BLaER1 treated with 17β-estradiol and CSF1 and Interleukin-3, amounts not matched to agents 10 nM and 100 nM (cell line): ENCODE measurements at regions not wholly inside any gene's neighbourhood (a gene's known extent, or its start where the extent isn't known, plus 50 kb on each side); places are given as distances from the start of the nearest gene placed in this dataset.
"Not testable (repeated sequence)": the region's sequence is repeated elsewhere in the genome, so short reads cannot be mapped to it uniquely, and the experiment has no call there.

Experiments used
- H3K27ac ChIP-seq, 11 experiments: shearing (Covaris generic); formaldehyde crosslinking; 2 replicates each; pipeline ENCODE4 v1.8.1; 2022
- H3K27me3 ChIP-seq, 11 experiments: shearing (Covaris generic); formaldehyde crosslinking; 2 replicates each; pipeline ENCODE4 v1.8.1; 2022
- H3K36me3 ChIP-seq, 11 experiments: shearing (Covaris generic); formaldehyde crosslinking; 2 replicates each; pipeline ENCODE4 v1.8.1; 2022
- H3K4me1 ChIP-seq, 10 experiments: shearing (Covaris generic); formaldehyde crosslinking; 2 replicates each; pipeline ENCODE4 v1.8.1; 2022
- H3K4me2 ChIP-seq, 11 experiments: shearing (Covaris generic); formaldehyde crosslinking; 2 replicates each; pipeline ENCODE4 v1.8.1; 2022
- H3K4me3 ChIP-seq, 10 experiments: shearing (Covaris generic); formaldehyde crosslinking; 2 replicates each; pipeline ENCODE4 v1.8.1; 2022
- H3K9ac ChIP-seq, 11 experiments: shearing (Covaris generic); formaldehyde crosslinking; 2 replicates each; pipeline ENCODE4 v1.8.1; 2022
- H3K9me3 ChIP-seq, 11 experiments: shearing (Covaris generic); formaldehyde crosslinking; replicated peaks in 1 of 11; 2 replicates each; pipeline ENCODE4 v1.8.1; 2022
- H4K20me1 ChIP-seq, 11 experiments: shearing (Covaris generic); formaldehyde crosslinking; 2 replicates each; pipeline ENCODE4 v1.8.1; 2022
- Cebpa-rat ChIP-seq, 11 experiments: shearing (Covaris generic); IDR thresholded peaks; 2 replicates each; pipeline ENCODE4 v1.8.1; 2022

DNA sequence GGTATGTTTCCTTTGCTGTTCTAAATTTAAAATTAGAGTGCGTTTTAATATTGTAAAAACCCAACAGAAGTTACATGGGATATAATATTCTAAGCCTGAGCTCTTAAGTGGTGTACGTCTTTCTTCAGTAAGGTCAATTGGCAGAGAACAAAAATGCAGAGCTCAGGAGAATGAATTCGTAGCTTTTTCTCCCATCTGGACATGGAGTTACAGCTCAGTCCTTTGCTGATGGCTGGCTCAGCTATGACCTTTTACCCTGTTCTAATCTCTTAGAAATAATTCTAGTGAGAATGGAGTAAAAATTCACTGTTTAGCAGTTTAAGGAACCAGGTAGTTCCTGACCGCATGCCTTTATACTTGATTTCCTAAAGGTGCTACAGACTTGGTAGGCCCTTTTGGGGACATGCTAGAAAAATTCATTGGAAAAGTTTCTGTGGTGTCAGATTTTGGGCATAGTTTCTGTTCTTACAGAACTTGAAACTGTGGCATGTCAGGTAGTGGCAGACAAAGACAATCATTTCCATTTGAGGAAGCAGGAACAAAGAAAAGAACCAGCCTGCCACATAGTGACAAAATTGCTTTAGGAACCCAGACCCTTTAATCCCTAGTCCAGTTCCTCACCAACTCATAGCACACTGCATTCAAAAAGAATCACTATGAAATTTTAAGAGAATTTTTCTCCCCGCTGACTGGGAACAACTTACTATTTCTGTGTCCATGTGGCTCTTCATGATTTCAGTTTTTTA lies 566.8 kb upstream of the ZNF804A start:
- H3K9me3 ChIP-seq, result no peaks in the 10 kb centered on the region
- no peak overlapping the region for H3K9ac ChIP-seq
- H3K27ac ChIP-seq, result no peak overlapping the region
- H3K4me3 ChIP-seq, result no peak overlapping the region
- H3K36me3 ChIP-seq, result no peaks in the 10 kb centered on the region
- H3K4me1 ChIP-seq, result no peaks in the 10 kb centered on the region
- H3K27me3 ChIP-seq, result no peaks in the 10 kb centered on the region
- TF ChIP-seq Cebpa-rat (IDR thresholded peaks at IDR 0.05), result no peak
- no peaks in the 10 kb centered on the region for H4K20me1 ChIP-seq
- H3K4me2 ChIP-seq, result no peak overlapping the region

DNA sequence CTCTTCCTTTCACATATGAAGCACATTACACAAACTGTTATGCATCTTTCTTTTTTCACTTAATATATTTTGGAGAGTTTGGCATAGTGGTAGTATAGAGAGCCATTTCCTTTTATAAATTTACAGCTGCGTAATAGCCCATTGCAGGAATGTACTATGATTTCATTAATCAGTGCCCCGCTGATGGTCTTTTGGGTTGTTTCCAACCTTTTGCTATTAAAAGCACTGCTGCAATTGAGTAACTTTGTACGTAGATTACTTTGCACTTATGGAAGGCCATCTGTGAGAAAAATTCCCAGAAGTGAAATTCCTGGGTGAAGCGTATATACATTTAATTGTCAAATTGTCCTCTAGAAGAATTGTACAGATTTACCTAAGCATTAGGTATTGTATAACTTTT lies 565.3 kb upstream of the ZNF804A start:
- Histone ChIP-seq H3K36me3 (no peaks in the 10 kb centered on the region), H3K27me3 (no peaks in the 10 kb centered on the region), H3K9ac (no peak overlapping the region), H3K4me2 (no peak overlapping the region), H3K4me1 (no peaks in the 10 kb centered on the region), H3K27ac (no peak overlapping the region), H3K9me3 (no peaks in the 10 kb centered on the region), H3K4me3 (no peak overlapping the region), H4K20me1 (no peaks in the 10 kb centered on the region)
- TF ChIP-seq Cebpa-rat (IDR thresholded peaks at IDR 0.05), result no peak

DNA sequence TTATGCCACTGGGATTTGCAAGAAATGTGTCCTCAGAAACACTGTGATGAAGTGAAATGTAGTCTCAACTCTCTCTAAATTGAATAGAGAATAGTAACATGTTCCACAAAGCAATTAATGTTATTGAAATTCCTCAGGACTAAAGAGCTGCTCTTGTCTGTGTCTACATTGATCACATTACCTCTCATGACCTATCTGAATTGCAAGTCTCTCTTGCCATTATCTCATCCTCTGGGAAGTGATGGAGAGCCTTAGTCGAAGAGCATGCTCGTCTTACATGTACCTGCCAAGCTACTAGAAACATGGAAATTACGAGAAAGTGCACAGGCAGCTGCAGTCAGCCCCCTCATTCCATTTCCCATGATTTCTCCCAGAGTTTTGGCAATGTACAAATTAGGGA lies 561.1 kb upstream of the ZNF804A start:
- H3K36me3 ChIP-seq, result no peaks in the 10 kb centered on the region
- H3K9me3 ChIP-seq, result no peaks in the 10 kb centered on the region
- H3K4me3 ChIP-seq, result no peak overlapping the region
- no peak overlapping the region for H3K9ac ChIP-seq
- H3K4me2 ChIP-seq, result no peak overlapping the region
- H4K20me1 ChIP-seq, result no peaks in the 10 kb centered on the region
- no peaks in the 10 kb centered on the region for H3K4me1 ChIP-seq
- no peaks in the 10 kb centered on the region for H3K27me3 ChIP-seq
- no peak for TF ChIP-seq Cebpa-rat (IDR thresholded peaks at IDR 0.05)
- H3K27ac ChIP-seq, result no peak overlapping the region

DNA sequence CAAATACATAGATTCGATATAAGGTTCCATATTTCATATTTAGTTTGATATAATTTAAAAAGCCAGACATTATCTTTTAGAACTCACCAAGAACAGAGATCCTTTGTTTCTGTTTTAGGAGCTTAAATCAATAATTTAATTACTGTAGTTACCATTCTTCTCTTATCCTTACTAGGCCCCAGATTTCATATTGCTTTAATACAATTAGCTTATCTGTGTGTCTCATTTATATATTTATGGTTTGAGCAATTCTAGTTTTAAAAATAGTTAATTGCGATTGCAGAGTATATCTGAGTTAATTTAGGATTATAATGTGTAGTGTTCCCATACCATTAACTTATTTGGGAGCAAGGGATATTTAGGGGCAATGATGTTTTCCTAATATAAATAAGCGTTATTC lies 558.8 kb upstream of the ZNF804A start:
- Histone ChIP-seq H4K20me1 (no peaks in the 10 kb centered on the region), H3K36me3 (no peaks in the 10 kb centered on the region), H3K27ac (no peak overlapping the region), H3K9ac (no peak overlapping the region), H3K4me2 (no peak overlapping the region), H3K4me3 (no peak overlapping the region), H3K9me3 (no peaks in the 10 kb centered on the region), H3K27me3 (no peaks in the 10 kb centered on the region), H3K4me1 (no peaks in the 10 kb centered on the region)
- TF ChIP-seq Cebpa-rat (IDR thresholded peaks at IDR 0.05), result no peak

DNA sequence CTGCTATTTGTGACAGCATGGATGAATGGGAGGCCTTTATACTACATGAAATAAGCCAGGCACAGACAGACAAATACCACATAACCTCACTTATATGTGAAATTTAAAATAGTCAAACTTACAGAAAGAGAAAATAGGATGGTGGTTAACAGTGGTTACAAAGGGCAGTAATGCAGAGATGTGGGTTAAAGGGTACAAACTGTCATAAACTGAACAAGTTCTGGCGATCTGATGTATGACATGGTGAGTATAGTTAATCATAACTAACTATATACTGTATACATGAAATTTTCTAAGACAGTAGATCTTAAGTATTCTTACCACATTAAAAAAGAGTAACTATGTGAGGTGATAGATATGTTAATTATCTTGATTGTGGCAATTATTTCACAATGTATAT lies 558.1 kb upstream of the ZNF804A start:
- no peak overlapping the region for H3K27ac ChIP-seq
- no peaks in the 10 kb centered on the region for H3K27me3 ChIP-seq
- no peaks in the 10 kb centered on the region for H3K4me1 ChIP-seq
- no peak for TF ChIP-seq Cebpa-rat (IDR thresholded peaks at IDR 0.05)
- H3K4me2 ChIP-seq, result no peak overlapping the region
- H3K36me3 ChIP-seq, result no peaks in the 10 kb centered on the region
- H4K20me1 ChIP-seq, result no peaks in the 10 kb centered on the region
- no peak overlapping the region for H3K4me3 ChIP-seq
- no peak overlapping the region for H3K9ac ChIP-seq
- H3K9me3 ChIP-seq, result no peaks in the 10 kb centered on the region

DNA sequence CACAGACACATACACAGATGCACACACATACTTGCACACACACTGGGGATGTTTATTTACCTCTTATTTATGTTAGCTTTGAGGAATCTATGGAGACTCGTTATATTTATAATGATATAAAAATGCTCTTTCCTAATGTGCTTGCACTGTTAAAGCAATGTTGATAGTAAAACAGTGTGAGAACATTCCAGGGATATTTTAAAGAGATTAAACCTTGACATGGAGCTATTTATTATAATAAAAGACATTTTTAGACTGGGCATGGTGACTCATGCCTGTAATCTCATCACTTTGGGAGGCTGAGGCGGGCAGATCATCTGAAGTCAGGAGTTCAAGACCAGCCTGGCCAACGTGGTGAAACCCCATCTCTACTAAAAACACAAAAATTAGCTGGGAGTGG lies 557.3 kb upstream of the ZNF804A start:
- H3K27ac ChIP-seq, result no peak overlapping the region
- no peak overlapping the region for H3K9ac ChIP-seq
- H3K9me3 ChIP-seq, result no peaks in the 10 kb centered on the region
- H4K20me1 ChIP-seq, result no peaks in the 10 kb centered on the region
- TF ChIP-seq Cebpa-rat (IDR thresholded peaks at IDR 0.05), result no peak
- no peaks in the 10 kb centered on the region for H3K27me3 ChIP-seq
- H3K4me3 ChIP-seq, result no peak overlapping the region
- no peaks in the 10 kb centered on the region for H3K4me1 ChIP-seq
- H3K4me2 ChIP-seq, result no peak overlapping the region
- H3K36me3 ChIP-seq, result no peaks in the 10 kb centered on the region

DNA sequence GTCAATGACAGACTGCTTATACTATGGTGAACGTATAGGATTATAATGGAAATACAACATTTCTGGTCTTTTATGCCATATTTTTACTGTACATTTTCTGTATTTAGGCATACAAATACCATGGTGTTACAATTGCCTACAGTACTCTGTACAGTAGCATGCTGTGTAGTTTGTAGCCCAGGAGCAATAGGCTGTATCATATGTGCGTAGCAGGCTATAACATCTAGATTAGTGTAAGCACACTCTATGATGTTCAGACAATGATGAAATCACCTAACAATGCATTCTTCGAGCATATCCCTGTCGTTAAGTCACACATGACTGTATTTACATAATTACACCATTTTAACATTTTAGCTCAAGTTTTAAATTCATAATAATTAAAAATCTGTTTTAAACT lies 556.6 kb upstream of the ZNF804A start:
- Histone ChIP-seq H3K9ac (no peak overlapping the region), H3K4me2 (no peak overlapping the region), H3K4me3 (no peak overlapping the region), H3K36me3 (no peaks in the 10 kb centered on the region), H3K27ac (no peak overlapping the region), H3K27me3 (no peaks in the 10 kb centered on the region), H3K9me3 (no peaks in the 10 kb centered on the region), H3K4me1 (no peaks in the 10 kb centered on the region), H4K20me1 (no peaks in the 10 kb centered on the region)
- TF ChIP-seq Cebpa-rat (IDR thresholded peaks at IDR 0.05), result no peak

DNA sequence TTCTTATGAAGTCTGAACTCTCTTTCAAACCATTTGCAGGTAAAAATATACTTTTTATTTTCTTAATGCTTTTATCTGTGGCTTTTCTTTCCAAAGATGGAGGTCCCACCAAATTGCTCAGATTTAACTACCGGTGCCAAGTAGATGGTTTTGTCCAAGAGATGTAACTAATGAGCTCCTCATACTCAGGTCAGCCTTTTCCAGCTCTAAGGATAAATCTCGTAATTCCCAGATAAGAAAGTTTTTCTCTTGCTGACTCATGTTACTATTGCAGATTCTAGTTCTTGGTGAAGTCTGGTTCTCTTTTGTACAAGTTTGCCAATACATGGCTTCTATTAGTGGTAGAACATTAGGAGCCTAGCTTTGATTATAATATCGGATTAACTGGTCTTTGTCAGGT lies 550.8 kb upstream of the ZNF804A start:
- no peak for TF ChIP-seq Cebpa-rat (IDR thresholded peaks at IDR 0.05)
- no peak overlapping the region for H3K9ac ChIP-seq
- H3K4me3 ChIP-seq, result no peak overlapping the region
- H3K9me3 ChIP-seq, result no peaks in the 10 kb centered on the region
- H3K27me3 ChIP-seq, result no peaks in the 10 kb centered on the region
- no peaks in the 10 kb centered on the region for H3K36me3 ChIP-seq
- H4K20me1 ChIP-seq, result no peaks in the 10 kb centered on the region
- H3K4me2 ChIP-seq, result no peak overlapping the region
- no peak overlapping the region for H3K27ac ChIP-seq
- no peaks in the 10 kb centered on the region for H3K4me1 ChIP-seq

DNA sequence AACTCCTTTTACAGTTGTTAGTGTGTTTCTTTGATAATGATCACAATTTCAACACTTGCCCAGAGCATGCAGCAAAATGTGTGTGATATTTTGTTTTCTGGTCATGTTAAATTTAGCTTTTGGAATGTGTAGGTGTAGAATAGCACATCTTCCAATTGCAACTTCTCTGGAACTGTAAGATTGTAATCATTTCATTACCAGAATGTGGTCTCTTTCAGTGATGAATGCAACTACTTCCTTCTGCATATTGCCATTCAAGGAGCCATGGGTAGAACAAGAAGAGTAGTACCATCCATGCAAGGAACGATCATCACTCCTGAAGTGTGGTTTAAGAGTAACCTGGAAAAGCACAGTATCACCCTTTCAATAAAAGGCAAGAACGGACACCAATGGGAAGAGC lies 548.8 kb upstream of the ZNF804A start:
- Histone ChIP-seq H4K20me1 (no peaks in the 10 kb centered on the region), H3K36me3 (no peaks in the 10 kb centered on the region), H3K27me3 (no peaks in the 10 kb centered on the region), H3K4me2 (no peak overlapping the region), H3K4me3 (no peak overlapping the region), H3K4me1 (no peaks in the 10 kb centered on the region), H3K27ac (no peak overlapping the region), H3K9me3 (no peaks in the 10 kb centered on the region), H3K9ac (no peak overlapping the region)
- no peak for TF ChIP-seq Cebpa-rat (IDR thresholded peaks at IDR 0.05)

DNA sequence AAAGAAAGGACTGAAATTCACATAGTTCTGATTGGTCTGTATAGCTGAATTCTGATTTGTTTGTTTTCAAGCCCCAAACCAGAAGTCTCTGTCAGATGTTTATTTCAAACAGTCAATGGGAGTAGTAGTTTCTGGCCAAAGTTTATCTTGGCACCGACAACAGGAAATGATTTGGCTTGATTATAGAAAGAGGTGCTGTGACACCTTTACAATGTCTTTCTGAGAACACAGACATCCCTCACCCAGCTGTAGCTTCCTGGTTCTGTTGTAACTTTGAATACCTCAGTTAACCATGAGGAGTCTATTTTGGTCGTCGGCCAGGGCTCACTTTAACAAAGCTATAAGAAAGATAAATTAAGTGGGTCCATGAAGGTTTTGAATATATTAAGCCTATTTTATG lies 545.0 kb upstream of the ZNF804A start:
- no peaks in the 10 kb centered on the region for H3K36me3 ChIP-seq
- H3K4me3 ChIP-seq, result no peak overlapping the region
- H4K20me1 ChIP-seq, result no peaks in the 10 kb centered on the region
- no peak overlapping the region for H3K4me2 ChIP-seq
- no peaks in the 10 kb centered on the region for H3K4me1 ChIP-seq
- H3K9ac ChIP-seq, result no peak overlapping the region
- no peak for TF ChIP-seq Cebpa-rat (IDR thresholded peaks at IDR 0.05)
- H3K9me3 ChIP-seq, result no peaks in the 10 kb centered on the region
- H3K27me3 ChIP-seq, result no peaks in the 10 kb centered on the region
- H3K27ac ChIP-seq, result no peak overlapping the region

DNA sequence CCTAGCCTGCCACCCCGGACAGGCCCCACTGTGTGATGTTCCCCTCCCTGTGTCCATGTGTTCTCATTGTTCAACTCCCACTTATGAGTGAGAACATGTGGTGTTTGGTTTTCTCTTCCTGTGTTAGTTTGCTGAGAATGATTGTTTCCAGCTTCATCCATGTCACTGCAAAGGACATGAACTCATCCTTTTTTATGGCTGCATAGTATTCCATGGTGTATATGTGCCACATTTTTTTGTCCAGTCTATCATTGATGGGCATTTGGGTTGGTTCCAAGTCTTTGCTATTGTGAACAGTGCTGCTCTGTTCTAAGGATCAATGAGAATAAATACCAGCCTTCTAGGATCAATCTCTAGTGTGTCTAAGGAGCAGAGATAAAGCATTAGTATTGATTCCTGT lies 543.9 kb upstream of the ZNF804A start:
- not testable (repeated sequence) for H3K9ac ChIP-seq, H3K36me3 ChIP-seq, H4K20me1 ChIP-seq, H3K27ac ChIP-seq, H3K4me2 ChIP-seq, H3K4me3 ChIP-seq, H3K9me3 ChIP-seq, H3K4me1 ChIP-seq, H3K27me3 ChIP-seq
